Nucleus accumbens (tissue), 56 donors: ENCODE measurements at regions not wholly inside any gene's neighbourhood (a gene's known extent, or its start where the extent isn't known, plus 50 kb on each side); places are given as distances from the start of the nearest gene placed in this dataset.

Source experiments
- DNase-seq, 56 donors: peaks; one replicate each; lab custom pipeline; 2025; lab: John Stamatoyannopoulos, UW

DNA sequence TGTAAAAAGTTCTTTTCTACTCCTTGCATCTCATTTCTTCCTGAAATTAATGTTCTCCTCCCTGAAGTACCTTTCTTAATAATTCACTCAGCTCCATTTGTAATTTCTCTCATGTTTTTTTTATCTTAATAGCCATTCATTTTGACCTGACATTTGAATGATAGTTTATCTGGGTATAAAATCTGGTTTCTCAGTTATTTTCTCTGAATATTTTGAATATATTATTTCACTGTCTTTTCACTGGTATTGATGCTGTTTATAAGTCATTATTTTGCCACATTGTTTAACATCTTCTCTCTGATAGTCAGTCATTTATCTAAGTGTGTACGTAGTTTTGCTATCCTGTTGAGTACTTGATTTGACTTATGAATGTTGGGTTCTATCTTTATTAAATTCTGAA lies 68.8 kb upstream of the ARHGAP18 start:
- DNase-seq = no peak

DNA sequence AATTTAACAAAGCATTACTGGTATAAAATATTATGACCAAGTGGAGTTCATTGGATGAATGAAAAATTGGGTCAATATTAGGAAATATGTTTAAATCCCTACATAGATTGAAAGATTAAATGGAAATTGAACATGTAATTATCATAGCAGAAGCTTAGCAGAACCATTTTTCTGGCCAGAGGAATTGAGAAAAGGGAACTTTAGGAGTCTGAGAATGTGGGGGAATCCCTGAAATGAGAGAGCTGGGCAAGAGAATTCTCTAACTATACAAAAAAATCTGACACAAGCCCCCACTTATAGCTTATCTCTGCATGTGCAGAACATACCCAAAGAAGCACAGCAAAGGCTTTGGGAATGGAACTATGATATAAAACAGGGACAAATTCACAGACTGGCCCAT lies 67.4 kb upstream of the ARHGAP18 start:
- no peak for DNase-seq

DNA sequence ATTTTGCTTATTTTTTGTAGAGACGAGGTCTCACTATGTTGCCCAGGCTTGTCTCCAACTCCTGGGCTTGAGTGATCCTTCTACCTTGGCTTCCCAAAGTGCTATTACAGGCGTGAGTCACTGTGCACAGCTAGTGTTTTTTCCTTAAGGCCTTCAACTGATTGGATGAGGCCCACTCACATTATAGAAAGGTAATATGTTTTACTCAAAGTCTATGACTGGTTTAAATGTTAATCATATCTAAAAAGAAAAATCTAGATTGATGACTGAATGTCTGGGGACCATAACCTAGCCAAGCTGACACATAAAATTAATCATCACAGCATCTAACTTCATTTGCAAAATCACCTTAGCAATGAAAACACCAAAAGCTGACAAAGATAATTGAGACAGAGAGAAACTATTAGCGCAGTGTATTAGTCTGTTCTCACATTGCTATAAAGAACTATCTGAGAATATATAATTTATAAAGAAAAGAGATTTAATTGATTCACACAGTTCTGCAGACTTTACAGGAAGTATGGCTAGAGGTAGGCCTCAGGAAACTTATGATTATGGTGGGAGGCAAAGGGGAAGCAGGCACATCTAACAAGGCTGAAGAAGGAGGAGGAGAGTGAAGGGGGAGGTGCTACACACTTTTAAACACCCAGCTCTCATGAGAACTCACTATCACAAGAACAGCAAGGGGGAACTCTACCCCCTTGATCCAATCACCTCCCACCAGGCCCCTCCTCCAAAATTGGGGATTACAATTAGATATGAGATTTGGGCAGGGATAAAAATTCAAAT lies 66.8 kb upstream of the ARHGAP18 start:
- no peak for DNase-seq

DNA sequence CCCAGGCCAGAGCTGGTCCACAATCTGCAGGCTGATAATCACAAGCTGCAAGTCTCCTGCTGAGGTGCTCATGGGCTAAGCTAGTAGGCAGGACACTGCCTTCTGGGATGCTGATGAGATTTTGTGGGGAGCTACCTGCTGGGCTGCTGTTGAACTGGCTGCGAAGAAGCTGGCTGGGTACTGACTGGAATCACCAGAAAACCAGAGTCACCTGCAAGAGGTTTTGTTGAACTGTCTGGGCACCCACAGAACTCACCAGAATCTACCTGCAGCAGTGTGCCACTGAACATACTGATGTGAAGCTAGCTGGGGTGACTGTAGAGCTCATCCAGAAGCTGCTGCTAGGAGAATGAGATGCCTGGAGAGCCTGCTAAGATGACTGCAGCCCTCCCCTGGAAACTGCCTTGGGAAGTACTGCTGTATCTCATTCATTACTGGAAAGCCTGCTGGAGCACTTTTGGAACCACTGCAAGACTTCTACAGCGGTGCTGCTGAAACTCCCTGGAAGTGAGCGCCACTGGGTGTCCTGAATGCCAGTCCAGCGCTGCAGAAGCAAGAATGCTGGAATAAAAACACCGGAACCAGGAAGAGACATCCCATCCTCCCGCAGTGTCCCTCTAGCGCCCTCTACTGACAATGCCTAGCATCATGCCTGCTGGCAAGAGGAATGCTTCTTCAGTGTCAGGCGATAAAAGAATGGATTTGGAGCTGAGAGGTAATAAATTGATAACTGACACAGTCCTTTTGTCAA lies 64.9 kb upstream of the ARHGAP18 start:
- peak in 53 of 56 donors; percentile 9 to 86 (median 62) for DNase-seq

DNA sequence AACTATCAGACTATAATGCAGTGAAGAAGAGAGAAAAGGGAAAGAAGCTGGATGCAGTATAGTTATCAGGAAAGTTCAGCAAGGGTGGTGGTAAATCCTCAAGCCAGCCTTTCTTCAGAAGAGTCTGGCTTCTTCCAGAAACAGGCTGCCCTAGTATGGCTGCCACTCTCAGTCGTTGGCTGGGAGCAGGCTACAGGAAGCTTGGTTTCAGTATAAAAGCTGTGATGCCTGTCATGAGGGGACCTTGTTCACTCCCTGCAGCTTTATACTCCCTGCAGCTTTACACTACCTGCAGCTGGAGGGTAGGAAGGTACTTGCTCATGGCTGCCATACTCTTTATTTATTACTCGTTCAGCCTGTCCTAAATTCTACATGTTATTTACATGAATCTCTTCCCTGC lies 63.3 kb upstream of the ARHGAP18 start:
- no peak for DNase-seq

DNA sequence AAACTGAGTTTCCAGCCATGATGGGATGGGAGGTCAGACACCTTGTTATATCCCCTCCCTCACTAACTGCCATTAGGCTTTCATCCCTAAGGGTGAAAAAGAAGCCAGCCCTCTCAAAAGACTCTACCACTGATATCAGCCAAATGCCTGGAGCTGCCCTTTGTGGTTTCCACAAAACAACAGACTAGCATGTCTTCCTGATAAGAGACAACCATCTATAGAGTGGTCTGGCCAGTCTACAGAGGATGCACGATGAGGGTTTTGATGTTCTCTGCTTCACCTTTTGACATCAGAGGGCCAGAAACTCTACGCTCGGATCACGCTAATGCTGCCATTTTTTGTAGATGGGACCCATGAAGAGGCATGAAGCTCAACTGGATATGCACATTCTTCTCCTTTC lies 61.7 kb upstream of the ARHGAP18 start:
- no peak for DNase-seq

DNA sequence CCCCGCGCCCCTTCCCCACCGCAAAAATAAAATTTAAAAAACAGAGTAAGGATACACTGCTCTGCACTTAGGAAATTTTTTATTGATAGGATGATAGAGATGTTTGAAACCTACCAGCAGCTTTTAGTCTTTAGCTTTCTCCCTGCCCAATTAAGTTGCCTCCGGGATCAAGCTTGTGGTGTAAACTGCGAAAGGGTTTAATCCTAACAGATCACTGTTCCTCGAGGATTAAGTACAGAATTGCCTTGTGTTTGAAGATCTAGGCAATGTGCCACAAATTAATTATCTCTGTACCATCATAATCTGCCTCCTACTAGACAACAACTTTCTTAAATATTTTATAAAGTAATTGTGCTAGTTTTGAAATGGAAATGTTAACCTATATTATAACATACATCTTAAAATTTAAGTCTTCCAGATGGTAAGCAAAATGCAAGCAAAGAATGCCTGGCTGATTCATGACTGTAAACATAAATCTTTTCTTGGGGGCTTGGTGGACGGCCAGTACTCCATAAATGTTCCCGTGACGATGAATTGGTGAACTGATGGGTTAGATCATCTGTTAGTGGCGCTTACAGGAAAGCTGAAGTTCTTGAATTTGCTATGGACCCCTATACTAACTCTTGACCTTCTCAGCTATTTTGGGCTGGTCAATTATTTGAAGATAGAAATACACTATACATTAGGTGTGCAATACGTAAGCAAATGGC lies 58.0 kb upstream of the ARHGAP18 start:
- no peak for DNase-seq

DNA sequence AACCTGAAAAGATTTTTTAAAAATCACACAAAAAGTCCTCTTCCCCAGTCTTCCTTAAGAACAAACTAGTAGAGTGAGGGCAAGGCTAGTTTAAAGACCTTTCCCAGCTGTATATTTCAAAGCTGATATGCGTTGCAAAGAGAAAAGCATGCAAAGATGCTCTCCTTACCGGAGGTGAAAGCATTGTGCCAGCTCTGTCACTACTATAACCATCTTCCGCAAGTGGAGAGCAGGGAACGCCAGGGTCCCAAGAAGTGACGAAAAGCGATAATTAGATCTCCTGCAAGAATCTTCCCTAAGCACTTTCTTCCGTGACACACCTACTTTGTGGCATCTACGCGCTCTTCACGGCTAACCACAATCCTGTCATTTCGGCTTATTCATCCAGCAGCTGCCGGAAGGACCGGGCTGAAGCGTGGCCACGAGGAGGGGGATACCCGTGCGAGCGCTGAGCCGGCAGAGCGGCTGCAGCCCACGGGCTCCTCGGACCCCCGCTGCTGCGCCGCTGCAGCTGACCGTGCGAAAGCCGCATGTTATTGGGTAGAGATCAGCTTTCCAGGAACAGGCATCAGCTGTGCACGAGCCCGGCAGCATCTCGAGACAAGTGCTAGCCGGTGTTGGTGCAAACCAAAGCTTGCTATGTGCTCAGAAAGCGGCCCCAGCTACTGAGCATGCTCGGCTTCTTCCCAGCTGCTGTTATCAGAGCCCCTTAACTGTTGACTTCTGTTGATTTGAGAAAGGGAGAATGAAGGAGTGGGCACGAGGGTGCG lies 57.2 kb upstream of the ARHGAP18 start:
- DNase-seq = peak in 43 of 56 donors; percentile 2 to 73 (median 32)

DNA sequence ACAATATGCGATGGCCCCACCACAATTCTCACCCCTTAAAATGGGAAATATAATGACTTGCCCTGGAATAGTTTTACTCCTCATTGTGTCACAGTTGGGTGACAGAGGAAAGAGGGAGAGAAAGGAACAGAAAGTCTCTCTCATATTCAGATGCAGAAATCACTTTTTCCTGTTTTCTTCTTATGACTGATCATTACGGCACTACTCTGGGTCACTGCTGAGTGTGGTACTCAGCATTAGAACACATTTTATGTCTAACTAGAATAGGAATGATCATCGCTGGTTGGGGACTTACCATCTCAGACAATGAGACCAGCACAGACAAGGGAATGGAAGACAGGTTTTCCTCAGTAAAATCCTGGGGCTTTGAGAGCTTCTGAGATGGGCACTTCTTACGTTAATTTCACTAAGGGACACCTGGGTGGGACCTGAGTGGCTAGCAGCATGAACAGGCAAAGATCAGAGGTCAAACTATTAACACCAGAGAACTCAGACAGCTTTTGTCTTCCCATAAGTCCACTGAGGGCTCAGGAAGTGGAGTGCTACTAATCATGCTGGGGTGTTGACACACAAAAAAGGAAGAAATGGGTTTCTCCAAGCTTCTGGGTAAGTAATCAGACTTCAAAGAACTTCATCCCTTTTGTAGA lies 54.9 kb upstream of the ARHGAP18 start:
- DNase-seq = no peak

DNA sequence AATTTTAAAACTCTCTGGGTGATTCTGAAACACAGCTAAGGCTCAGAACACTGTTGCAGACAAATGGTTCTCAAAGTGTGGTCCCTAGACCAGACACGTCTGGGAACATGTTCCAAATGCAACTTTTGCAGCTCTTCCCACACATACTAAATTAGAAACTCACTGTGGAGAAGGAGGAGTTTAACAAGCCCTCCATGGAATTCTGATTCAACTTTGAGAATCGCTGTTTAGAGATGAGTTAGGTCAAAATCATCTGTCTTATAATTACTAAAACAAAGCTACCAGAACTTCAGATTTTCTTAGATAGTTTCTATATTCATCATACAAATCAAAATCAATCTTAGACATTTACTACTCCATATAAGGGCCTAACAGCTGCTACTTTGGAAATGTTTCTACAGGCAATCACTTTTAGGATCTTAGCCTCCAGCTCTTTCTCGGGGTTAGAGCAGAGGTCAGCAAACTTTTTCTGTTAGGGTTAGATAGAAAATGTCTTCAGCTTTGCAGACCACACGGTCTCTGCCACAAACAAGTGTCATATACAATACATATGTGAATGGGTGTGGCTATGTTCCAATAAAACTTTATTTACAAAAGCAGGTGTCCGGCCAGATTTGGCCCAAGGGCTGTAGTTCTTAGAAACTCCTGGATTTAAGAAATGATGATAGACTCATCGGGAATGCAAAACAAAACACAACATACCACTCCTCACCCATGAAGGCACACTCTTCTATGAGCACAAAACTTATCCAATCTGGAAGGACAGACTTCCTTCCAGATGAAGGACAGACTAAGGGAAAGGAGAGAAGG lies 50.0 kb upstream of the ARHGAP18 start:
- DNase-seq = no peak
